ENCODE measurements at regions not wholly inside any gene's neighbourhood (a gene's known extent, or its start where the extent isn't known, plus 50 kb on each side); places are given as distances from the start of the nearest gene placed in this dataset.

DNA sequence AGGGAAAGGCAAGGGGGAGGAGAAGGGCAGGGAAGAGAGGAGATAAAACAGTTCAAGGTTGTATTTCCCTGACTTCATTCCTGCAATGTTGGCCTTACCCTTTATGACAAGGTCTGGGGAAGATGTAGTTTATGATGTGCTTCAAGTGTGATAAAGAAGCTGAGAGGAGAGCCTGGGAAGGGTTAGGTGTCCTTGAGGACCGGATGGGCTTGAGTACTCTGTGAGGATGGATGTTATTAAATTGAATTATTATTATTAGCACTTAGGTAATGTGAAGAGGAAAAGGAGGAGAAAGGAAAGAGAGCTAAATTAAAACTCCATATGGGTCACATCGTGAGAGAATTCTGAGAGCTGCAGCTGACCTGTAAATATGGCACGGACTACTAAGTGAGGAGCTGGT is 719.4 kb upstream of the CELF4 start:
- TF ChIP-seq, protein P1, sequence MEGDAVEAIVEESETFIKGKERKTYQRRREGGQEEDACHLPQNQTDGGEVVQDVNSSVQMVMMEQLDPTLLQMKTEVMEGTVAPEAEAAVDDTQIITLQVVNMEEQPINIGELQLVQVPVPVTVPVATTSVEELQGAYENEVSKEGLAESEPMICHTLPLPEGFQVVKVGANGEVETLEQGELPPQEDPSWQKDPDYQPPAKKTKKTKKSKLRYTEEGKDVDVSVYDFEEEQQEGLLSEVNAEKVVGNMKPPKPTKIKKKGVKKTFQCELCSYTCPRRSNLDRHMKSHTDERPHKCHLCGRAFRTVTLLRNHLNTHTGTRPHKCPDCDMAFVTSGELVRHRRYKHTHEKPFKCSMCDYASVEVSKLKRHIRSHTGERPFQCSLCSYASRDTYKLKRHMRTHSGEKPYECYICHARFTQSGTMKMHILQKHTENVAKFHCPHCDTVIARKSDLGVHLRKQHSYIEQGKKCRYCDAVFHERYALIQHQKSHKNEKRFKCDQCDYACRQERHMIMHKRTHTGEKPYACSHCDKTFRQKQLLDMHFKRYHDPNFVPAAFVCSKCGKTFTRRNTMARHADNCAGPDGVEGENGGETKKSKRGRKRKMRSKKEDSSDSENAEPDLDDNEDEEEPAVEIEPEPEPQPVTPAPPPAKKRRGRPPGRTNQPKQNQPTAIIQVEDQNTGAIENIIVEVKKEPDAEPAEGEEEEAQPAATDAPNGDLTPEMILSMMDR (IDR thresholded peaks at IDR 0.05; ENCODE audit: insufficient read depth, low read length, poor library complexity, severe bottlenecking) = no peak
- DNase-seq (ENCODE audit: low read depth) = no peak
- H3K4me3 ChIP-seq (ENCODE audit: low read depth, low read length) = no peak overlapping the region

DNA sequence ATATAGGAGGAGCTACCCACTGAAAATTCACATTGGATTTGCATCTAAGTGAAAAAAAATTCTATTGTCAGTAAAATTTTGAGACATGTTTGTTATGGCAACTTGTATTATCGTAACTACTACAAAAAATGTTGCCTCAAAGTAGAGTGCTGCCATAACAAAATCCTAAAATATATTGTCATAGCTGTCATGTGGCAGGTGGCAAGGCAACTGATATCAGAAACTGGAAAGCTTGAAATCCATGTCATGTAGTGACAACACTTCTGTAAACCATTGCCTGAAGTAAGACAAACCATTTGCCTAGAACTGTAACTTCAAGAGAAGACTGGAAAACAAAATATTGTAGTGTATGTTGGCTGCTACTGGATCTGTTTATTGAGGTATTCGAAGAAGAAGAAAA is 697.5 kb upstream of the CELF4 start:
- TF ChIP-seq, protein P1 (IDR thresholded peaks at IDR 0.05; ENCODE audit: insufficient read depth, low read length, poor library complexity, severe bottlenecking) = no peak
- no peak for DNase-seq (ENCODE audit: low read depth)
- H3K27me3 ChIP-seq (ENCODE audit: control insufficient read depth, insufficient read depth, low read length) = no peaks in the 10 kb centered on the region
- no peaks in the 10 kb centered on the region for H3K36me3 ChIP-seq (ENCODE audit: control insufficient read depth, insufficient read depth, low read length)
- H3K4me3 ChIP-seq (ENCODE audit: low read depth, low read length) = no peak overlapping the region

More for the DNA sequence above, 719.4 kb upstream of the CELF4 start:
- H3K27me3 ChIP-seq (ENCODE audit: control insufficient read depth, insufficient read depth, low read length) = no peaks in the 10 kb centered on the region
- H3K36me3 ChIP-seq (ENCODE audit: control insufficient read depth, insufficient read depth, low read length) = no peaks in the 10 kb centered on the region

DNA sequence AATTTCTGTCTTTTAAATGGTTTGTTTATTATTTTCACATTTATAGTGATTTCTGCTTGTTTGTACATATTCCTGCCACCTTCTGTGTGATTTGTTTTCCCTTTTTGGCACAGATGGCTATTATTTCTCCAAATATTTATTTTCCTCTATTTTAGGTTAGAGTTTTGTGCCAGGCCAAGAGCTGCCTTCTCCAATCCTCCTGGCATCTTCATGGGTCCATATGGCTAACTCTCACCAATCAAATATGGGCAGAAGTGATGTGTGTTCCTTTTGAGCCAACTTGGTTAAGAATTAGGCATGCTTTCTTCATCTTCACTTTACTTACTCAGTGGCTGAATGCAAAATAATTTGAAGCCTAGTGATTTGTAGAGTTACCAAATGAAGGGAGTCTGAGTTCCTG is 697.1 kb upstream of the CELF4 start:
- DNase-seq (ENCODE audit: low read depth) = no peak
- TF ChIP-seq, protein P1 (IDR thresholded peaks at IDR 0.05; ENCODE audit: insufficient read depth, low read length, poor library complexity, severe bottlenecking) = no peak
- no peak overlapping the region for H3K4me3 ChIP-seq (ENCODE audit: low read depth, low read length)
- no peaks in the 10 kb centered on the region for H3K36me3 ChIP-seq (ENCODE audit: control insufficient read depth, insufficient read depth, low read length)
- H3K27me3 ChIP-seq (ENCODE audit: control insufficient read depth, insufficient read depth, low read length) = no peaks in the 10 kb centered on the region

DNA sequence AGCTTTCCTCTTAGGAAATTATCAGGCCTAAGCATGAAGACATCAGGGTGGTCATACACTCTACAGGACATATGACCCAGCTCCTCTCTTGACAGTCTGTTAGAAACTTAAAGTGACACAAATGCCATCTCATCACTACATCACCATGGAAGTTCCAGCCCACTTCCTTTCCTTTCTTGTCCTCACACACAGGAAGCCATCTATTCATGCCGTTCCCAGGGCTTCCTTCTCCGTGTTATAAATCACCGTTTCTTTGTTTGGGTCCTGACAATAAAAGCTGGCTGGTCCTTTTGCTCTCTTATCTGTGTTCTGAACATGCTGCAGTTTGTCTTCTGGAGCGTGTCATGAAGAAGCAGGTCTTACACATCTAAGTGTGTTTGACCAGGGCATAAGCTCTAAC is 692.1 kb upstream of the CELF4 start:
- no peak for DNase-seq (ENCODE audit: low read depth)
- no peaks in the 10 kb centered on the region for H3K27me3 ChIP-seq (ENCODE audit: control insufficient read depth, insufficient read depth, low read length)
- TF ChIP-seq, protein P1 (IDR thresholded peaks at IDR 0.05; ENCODE audit: insufficient read depth, low read length, poor library complexity, severe bottlenecking) = no peak
- H3K36me3 ChIP-seq (ENCODE audit: control insufficient read depth, insufficient read depth, low read length) = no peaks in the 10 kb centered on the region
- H3K4me3 ChIP-seq (ENCODE audit: low read depth, low read length) = no peak overlapping the region

DNA sequence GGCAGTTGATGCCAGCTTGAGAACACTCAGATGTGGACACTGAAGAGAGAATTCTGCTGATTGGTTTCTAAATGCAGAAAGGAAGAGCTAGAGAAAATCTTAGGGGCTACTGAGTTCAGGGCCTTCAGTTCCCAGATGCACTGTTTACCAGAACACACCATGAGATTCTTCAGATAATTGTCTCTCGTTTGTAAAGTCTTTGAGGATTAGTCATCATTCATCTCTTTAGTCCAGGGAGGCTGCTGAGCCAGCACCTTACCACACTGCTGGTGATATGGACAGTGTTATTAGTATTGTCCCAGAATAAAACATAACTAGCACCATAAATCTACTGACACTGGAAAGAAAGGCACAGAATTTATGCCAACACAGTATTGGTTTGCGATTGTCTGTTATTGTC is 690.8 kb upstream of the CELF4 start:
- Histone ChIP-seq H3K36me3 (ENCODE audit: control insufficient read depth, insufficient read depth, low read length) (no peaks in the 10 kb centered on the region), H3K27me3 (ENCODE audit: control insufficient read depth, insufficient read depth, low read length) (no peaks in the 10 kb centered on the region), H3K4me3 (ENCODE audit: low read depth, low read length) (no peak overlapping the region)
- TF ChIP-seq, protein P1 (IDR thresholded peaks at IDR 0.05; ENCODE audit: insufficient read depth, low read length, poor library complexity, severe bottlenecking) = no peak
- peak; percentile 18 for DNase-seq (ENCODE audit: low read depth)

DNA sequence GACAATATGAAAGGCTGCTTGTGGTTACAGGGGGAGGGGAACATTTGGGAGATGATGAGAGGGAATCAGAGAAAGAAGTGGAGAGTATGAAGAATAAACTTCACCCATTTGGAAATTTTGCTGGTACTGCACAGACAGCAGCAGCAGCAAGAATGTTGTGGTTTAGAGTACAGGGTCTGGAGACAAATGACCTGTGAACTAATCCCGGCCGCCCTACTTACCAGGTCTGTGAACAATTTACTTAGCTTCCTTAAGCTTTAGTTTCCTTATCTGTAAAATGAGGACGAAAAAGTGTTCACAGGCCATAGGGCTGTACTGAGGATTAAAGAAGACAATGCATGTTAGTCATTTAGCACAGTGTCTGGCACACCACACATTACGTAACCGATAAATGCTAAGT is 685.4 kb upstream of the CELF4 start:
- Histone ChIP-seq H3K36me3 (ENCODE audit: control insufficient read depth, insufficient read depth, low read length) (no peaks in the 10 kb centered on the region), H3K27me3 (ENCODE audit: control insufficient read depth, insufficient read depth, low read length) (no peaks in the 10 kb centered on the region), H3K4me3 (ENCODE audit: low read depth, low read length) (no peak overlapping the region)
- DNase-seq (ENCODE audit: low read depth) = no peak
- TF ChIP-seq, protein P1 (IDR thresholded peaks at IDR 0.05; ENCODE audit: insufficient read depth, low read length, poor library complexity, severe bottlenecking) = no peak

Data from kidney epithelial cell (primary cell).